Amniotic epithelial cell (primary cell): ENCODE measurements at regions not wholly inside any gene's neighbourhood (a gene's known extent, or its start where the extent isn't known, plus 50 kb on each side); places are given as distances from the start of the nearest gene placed in this dataset.
"Not testable (repeated sequence)": the region's sequence is repeated elsewhere in the genome, so short reads cannot be mapped to it uniquely, and the experiment has no call there.

Experiments used
- DNase-seq: peaks from one replicate; pipeline ENCODE4 v3.0.0-alpha.2; 2010; ENCODE audit warnings: low read depth

DNA sequence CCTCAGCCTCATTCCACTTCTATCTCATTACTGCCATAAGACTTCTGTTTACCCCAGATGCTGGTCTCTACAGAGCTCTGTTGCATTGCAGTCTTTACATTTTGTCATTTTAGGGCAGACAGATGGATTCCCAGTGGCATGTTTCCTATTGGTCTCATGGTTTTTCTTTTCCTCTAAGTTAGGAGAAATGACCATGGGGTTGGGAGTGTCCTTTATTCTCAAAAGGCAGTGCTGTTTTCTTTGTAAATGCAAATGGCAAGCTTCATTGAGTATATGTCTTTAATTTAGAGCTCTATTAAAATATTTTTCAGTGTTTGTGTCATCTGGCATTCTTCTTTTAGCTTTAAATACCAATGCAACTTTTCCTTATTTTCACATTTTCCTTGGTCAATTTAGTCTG lies 57.0 kb downstream of the MSTN start:
- no peak for DNase-seq

GRCh38 chr2:189999661-190000060 lies 62.9 kb downstream of the MSTN start:
- no peak for DNase-seq

- not testable (repeated sequence) for DNase-seq
Measured at GRCh38 chr2:189998665-189999064, 63.9 kb downstream of the MSTN start.

DNA sequence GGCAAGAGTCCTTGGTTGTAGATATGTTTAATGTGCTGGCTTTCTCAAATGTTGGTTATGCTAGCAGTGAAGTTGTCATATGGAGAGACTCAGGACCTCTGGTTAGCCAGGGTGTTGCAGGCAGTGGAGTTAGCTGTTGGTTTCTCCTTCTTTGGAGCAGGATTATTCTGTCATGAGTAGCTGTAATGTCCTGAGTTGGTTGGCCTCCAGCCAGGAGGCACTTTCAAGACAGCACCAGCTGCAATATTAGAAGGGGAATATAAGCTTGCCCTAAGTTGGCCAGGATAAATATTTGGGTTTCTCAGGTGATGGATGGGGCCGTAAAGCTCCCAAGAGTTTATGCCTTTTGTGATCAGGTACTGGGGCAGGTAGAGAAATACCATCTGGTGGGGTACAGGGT lies 65.5 kb downstream of the MSTN start:
- no peak for DNase-seq

DNA sequence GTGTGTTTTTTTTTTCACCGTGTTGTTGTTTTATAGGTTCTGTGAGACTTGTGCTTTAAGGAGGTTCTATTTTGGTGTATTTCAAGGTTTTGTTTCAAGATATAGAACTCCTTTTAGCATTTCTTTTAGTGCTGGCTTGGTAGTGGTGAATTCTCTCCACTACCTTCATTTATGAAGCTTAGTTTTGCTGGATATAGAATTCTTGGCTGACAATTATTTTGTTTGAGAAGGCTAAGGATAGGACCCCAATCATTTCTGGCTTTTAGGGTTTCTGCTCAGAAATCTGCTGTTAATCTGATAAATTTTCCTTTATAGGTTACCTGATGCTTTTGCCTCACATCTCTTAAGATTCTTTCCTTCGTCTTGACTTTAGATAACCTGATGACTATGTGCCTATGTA lies 66.8 kb downstream of the MSTN start:
- DNase-seq, result no peak

DNA sequence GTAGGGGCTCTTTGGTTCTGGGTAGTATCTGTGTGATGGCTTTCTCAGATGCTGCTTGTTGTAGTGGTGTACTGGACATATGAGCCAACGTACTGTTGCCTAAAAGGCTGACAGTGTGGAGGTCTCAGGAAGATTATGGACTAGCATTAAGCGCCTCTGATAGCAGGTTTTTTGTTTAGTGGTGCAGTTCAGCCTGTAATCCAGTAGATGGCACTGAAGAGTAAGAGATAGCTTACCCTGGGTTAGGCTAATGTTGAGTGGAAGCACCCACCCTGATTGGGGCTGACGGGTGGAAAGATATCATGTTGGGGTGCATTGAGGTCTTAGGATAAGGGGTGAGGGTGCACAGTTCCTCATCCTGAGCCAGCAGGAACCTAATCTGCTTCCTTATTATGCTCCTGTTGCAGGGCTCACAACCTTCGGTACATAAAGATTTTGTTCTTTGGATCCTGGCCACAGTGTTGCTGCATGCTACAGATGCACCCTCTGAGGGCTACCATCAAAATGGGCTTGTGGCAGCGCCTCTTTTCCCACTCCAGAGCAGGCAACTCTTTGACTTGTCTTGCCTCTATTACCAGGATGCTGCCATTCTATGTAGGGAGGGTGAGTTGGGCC lies 79.6 kb downstream of the MSTN start:
- DNase-seq, result peak; percentile 9

GRCh38 chr2:189982087-189982486 lies 80.4 kb downstream of the MSTN start:
- DNase-seq, result no peak

DNA sequence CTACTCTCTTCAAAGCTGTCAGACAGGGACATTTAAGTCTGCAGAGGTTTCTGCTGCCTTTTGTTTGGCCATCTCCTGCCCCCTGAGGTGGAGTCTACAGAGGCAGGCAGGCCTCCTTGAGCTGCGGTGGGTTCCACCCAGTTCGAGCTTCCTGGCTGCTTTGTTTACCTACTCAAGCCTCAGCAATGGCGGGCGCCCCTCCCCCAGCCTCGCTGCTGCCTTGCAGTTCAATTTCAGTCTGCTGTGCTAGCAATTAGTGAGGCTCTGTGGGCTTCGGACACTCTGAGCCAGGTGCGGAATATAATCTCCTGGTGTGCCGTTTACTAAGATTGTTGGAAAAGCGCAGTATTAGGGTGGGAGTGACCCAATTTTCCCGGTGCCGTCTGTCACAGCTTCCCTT lies 86.0 kb downstream of the MSTN start:
- not testable (repeated sequence) for DNase-seq

- DNase-seq, result peak; percentile 19
Measured at GRCh38 chr2:189960346-189960745, 102.2 kb downstream of the MSTN start.

DNA sequence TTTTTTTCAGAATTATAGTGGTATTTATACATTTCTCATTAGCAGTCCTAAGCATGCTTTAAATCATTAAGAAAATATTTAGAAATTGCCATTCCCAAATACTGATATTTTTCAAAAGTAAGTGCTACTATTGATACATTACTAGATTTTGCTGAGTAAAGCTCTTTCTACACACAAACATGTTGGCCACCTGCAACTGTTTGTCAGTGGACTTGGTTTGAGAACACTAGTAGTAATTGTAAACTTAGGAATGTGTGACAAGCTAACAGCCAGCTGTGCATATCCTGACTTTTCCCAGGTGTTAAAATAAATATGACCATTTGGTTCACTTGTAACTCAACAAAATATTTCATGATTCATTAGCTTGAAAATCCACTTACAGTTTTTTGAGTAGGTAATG lies 103.1 kb downstream of the MSTN start:
- DNase-seq, result no peak

DNA sequence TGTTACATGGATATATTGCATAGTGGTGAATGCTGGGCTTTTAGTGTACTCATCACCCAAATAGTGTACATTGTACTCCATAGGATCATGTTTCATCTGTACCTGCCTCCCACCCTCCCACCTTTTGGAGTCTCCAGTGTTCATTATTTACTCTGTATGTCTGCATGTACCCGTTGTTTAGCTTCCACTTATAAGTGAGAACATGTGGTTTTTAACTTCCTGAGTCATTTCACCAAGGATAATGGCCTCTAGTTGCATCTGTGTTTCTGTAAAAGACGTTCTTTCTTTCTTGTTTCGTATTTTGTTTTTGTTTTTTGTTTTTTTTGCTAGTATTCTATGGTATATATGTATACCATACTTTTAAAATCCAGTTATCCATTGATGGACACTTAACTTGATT lies 107.5 kb downstream of the MSTN start:
- DNase-seq, result peak; percentile 7

DNA sequence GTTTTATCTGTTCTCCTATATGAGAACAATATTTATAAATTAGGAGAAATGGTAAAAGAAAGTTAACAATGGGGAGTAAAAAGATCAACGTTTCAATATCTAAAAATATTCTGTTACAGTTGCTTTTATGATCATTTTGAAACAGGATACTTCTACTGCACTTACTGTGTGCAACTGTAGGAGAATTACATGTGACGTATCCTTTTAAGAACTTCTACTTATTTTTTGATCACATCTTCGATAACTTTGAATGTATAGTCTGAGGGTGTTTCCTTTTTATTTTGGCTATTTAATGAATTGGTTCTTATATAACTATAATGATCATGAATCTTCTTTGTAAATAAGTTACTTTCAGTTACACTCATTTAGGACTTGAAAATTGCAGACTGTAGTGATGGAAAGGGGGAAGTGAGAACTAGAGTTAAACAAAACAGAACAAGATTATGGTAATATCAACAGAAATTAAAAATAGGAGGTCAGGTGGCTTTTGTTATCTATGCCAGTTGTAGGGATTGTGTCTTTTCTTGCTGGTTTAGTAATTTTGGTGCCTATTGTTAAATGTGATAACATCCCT lies 109.9 kb downstream of the MSTN start:
- DNase-seq, result no peak

DNA sequence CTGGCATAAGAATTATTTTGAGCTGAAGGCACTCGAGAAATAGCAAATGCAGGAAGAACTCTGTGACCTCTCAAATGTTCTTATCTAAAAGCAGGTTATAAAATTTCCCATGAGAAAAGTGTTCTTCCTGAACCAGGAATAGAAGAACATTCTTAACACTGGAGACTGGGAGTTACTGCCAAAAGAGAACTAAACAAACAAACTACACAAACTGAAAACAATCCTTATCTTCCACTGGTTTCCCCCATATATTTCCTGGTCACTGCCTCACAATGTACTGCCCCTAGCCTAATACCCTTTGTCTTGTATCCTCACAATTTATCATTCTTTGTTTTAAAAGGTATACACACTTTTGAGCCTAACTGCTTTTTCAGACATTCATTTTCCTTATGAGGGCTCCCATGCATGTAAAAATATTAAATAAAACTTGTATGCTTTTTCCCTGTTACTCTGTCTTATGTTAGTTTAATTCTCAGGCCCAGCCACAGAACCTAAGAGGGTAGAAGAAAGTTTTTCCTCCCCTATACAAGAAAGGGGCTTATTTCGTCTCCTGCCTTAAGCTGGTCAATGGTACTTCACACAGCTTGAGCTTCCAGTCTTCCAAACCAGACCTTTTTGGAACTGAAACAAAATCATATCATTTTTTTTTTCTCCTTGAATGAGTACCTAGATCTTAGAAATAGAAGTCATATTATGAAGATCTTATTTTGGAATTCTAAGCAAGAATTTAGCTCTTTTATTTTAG lies 110.6 kb downstream of the MSTN start:
- no peak for DNase-seq

DNA sequence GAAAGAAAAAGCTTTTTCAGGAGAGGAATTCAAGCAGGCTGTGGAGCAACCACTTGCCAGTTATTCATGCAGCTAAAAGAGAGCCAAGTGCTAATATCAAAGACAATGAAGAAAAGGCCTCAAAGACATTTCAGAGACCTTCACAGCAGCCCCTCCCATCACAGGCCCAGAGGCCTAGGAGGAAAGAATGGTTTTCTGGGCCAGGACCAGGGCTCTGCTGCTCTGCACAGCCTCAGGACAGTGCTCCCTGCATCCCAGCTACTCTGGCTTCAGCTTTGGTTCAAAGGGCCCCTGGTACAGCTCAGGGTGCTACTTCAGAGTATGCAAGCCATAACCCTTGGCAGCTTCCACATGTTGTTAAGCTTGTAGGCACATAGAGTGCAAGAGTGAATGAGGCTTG lies 119.5 kb downstream of the MSTN start:
- no peak for DNase-seq

- DNase-seq, result no peak
Measured at GRCh38 chr2:189940913-189941312, 121.6 kb downstream of the MSTN start.

DNA sequence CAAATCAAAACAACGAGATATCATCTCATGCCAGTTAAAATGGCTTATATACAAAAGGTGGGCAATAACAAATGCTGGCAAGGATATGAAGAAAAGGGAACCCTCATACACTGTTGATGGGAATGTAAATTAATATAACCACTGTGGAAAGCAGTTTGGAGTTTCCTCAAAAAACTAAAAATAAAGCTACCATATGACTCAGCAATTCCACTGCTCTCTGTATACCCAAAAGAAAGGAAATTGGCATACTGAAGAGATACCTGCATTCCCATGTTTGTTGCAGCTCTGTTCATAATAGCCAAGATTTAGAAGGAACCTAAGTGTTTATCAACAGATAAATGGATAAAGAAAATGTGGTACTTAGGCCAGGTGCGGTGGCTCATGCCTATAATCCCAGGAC lies 124.8 kb downstream of the MSTN start:
- DNase-seq, result no peak

- DNase-seq, result peak; percentile 80
Measured at GRCh38 chr2:189933911-189934399, 128.6 kb downstream of the MSTN start.

DNA sequence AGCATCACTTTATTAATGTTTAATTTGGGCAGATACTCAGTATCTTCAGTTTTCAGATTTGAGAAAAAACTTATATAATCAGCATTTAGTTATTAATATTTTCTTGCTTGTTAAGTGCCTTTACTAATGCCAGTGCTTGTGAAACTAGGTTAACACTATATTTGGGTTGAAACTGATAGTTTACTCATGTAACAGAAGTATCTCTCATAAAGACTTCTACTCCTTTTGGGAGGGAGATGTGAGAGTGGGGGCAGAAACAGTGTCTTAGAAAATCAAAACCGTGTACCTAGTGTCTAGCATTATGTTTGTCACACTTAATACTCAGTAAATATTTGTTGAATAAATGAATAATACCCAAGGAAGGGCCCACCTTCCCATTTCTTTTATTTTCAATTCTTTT lies 129.5 kb downstream of the MSTN start:
- DNase-seq, result no peak

DNA sequence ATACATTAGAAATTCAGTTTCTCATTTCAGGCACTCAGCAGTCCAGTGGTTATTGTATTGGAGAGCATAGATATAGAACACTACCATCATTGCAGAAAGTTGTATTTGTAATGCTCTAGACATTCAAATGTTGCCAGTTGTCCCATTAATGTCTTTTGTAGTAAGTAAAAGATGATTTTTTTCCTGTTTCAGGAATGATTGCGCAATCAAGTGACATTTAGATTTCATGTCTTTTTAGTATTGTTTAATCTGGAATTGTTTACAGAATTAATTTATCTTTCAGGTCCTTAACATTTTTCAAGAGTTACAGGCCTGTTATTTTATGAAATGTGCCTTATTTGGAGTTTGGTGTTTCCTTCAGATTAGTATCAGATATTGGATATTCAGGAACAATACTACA lies 134.7 kb downstream of the MSTN start:
- DNase-seq, result no peak
